GM23248 (cell line): ENCODE measurements at regions not wholly inside any gene's neighbourhood (a gene's known extent, or its start where the extent isn't known, plus 50 kb on each side); places are given as distances from the start of the nearest gene placed in this dataset.

ENCODE experiments used
- EZH2 ChIP-seq: fragments of 200-600 bp; sonication (generic); IDR thresholded peaks from 2 replicates; pipeline ENCODE4 v1.6.1; 2018; ENCODE audit warnings: antibody characterized with exemption, mild to moderate bottlenecking; ENCODE audit not compliant: insufficient read depth, poor library complexity, severe bottlenecking
- EZH2phosphoT487 ChIP-seq: fragments of 200-600 bp; sonication (generic); IDR thresholded peaks from 2 replicates; pipeline ENCODE4 v1.6.1; 2018; ENCODE audit warnings: antibody characterized with exemption, moderate library complexity, mild to moderate bottlenecking, low read depth; ENCODE audit not compliant: insufficient read depth

- no peak for TF ChIP-seq EZH2
- TF ChIP-seq EZH2phosphoT487, result no peak
Observed at GRCh38 chr12:97209997-97210396, 252.6 kb upstream of the RMST start.
